ENCODE measurements at regions not wholly inside any gene's neighbourhood (a gene's known extent, or its start where the extent isn't known, plus 50 kb on each side); places are given as distances from the start of the nearest gene placed in this dataset.

DNA sequence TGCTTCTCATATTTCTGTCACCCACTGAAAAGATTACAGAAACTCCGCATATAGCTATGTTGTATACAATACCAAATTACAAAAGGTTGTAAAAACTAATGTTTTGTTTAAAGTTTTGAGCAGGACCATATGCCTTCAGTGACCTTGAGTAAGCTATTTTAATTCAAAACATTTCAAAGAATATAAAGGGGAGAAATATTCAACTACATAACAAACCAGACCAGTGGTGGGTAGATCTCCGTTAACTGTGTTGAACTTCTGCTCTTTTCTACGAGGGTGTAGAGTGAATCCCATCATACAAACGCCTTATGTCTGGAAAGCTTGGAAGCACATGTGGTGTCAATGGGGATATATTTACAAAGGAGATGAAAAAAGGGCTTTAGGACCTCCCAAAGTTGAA is 68.4 kb upstream of the NR2F2 start:
- H3K27me3 ChIP-seq (ENCODE audit: insufficient read depth, insufficient read length), result no peaks in the 10 kb centered on the region
- H3K36me3 ChIP-seq (ENCODE audit: insufficient read depth, insufficient read length, low read length), result no peaks in the 10 kb centered on the region
- H3K9ac ChIP-seq (ENCODE audit: insufficient read length, low read depth), result no peak overlapping the region
- H3K9me3 ChIP-seq (ENCODE audit: insufficient read depth, low read length), result no peaks in the 10 kb centered on the region
- no peak for DNase-seq (ENCODE audit: low read depth, low spot score)
- H3K4me3 ChIP-seq (ENCODE audit: insufficient read length, low read depth), result no peak overlapping the region
- TF ChIP-seq ZNF274 (IDR thresholded peaks at IDR 0.05; ENCODE audit: low read depth, low read length), result no peak
- no peak for TF ChIP-seq SUZ12 (IDR thresholded peaks at IDR 0.05; ENCODE audit: extremely low read depth, insufficient read depth, insufficient read length)
- TF ChIP-seq YY1 (IDR thresholded peaks at IDR 0.05; ENCODE audit: insufficient read depth, insufficient read length), result no peak
- H3K4me1 ChIP-seq (ENCODE audit: insufficient read depth, insufficient read length), result no peaks in the 10 kb centered on the region

DNA sequence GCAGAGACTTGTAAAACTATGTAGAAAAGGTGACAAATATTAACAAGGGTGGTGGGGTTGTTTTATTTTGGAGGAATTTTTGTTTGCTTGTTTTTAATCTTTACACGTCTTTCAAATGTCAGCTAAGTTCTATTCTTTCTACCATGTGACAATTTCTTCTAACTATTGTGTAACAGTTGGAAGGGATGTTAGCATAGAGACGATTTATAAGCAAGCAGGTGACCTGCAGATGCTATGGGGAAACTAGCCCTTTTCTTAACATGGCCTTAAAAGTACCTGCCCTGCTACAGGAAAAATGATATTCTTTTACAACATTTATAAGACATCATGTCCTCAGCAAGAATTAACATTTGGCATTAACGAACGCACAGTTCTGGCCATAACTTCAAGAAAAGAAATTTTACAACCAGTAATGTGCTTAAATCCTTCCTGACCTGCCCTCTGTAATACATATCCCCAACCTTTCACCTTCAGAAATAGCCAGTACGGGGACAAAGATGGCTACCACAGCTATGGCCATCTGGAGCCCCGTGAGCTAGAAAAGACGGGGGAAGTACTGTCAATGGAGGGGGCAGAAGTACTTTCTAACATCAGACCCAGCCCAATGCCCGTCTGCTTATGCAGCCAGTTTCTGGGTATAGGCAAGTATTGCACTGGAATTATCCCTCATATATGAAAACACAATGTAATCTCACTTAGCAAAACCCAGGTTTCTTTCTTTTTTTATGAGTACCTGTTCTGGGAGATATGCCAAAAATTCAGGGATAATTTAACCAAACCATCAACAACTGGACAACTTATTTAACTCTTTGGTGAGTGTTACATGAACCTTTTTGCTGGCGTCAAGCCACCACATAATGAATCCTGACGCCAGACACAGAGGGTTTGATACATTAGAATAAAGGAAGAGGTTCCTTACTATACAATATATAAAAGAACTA is 67.7 kb upstream of the NR2F2 start:
- no peaks in the 10 kb centered on the region for H3K4me1 ChIP-seq (ENCODE audit: insufficient read depth, insufficient read length)
- TF ChIP-seq ZNF274 (IDR thresholded peaks at IDR 0.05; ENCODE audit: low read depth, low read length) (no peak), SUZ12 (IDR thresholded peaks at IDR 0.05; ENCODE audit: extremely low read depth, insufficient read depth, insufficient read length) (no peak), YY1 (IDR thresholded peaks at IDR 0.05; ENCODE audit: insufficient read depth, insufficient read length) (no peak)

DNA sequence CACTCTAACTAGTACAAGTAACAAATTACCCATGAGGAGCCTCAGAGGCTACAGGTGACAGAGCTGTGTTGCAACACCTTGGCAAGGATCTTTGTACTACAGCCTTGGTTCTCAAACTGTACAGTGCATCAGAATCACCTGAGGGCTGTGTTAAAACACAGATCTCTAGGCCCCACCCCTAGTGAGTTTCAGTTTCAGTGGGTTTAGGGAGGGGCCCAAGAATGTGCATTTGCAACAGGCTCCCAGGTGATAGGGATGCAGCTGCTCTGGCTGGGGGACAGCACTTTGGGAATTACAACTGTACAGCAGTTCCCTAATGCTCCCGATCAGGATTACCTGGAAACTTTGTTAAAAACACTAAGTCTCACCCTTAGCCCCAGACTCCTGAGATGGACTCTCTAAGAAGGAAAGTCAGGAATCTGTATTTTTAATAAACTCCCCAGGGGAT is 66.1 kb upstream of the NR2F2 start:
- TF ChIP-seq ZNF274 (IDR thresholded peaks at IDR 0.05; ENCODE audit: low read depth, low read length), result no peak
- no peak for TF ChIP-seq SUZ12 (IDR thresholded peaks at IDR 0.05; ENCODE audit: extremely low read depth, insufficient read depth, insufficient read length)
- TF ChIP-seq YY1 (IDR thresholded peaks at IDR 0.05; ENCODE audit: insufficient read depth, insufficient read length), result no peak
- Histone ChIP-seq H3K9me3 (ENCODE audit: insufficient read depth, low read length) (no peaks in the 10 kb centered on the region), H3K36me3 (ENCODE audit: insufficient read depth, insufficient read length, low read length) (no peaks in the 10 kb centered on the region), H3K4me1 (ENCODE audit: insufficient read depth, insufficient read length) (no peaks in the 10 kb centered on the region), H3K9ac (ENCODE audit: insufficient read length, low read depth) (no peak overlapping the region), H3K27me3 (ENCODE audit: insufficient read depth, insufficient read length) (no peaks in the 10 kb centered on the region), H3K4me3 (ENCODE audit: insufficient read length, low read depth) (no peak overlapping the region)
- no peak for DNase-seq (ENCODE audit: low read depth, low spot score)

More for the DNA sequence above, 67.7 kb upstream of the NR2F2 start:
- Histone ChIP-seq H3K4me3 (ENCODE audit: insufficient read length, low read depth) (no peak overlapping the region), H3K27me3 (ENCODE audit: insufficient read depth, insufficient read length) (no peaks in the 10 kb centered on the region), H3K9ac (ENCODE audit: insufficient read length, low read depth) (no peak overlapping the region), H3K9me3 (ENCODE audit: insufficient read depth, low read length) (no peaks in the 10 kb centered on the region), H3K36me3 (ENCODE audit: insufficient read depth, insufficient read length, low read length) (no peaks in the 10 kb centered on the region)
- DNase-seq (ENCODE audit: low read depth, low spot score), result no peak

- DNase-seq (ENCODE audit: low read depth, low spot score), result no peak
- H3K9me3 ChIP-seq (ENCODE audit: insufficient read depth, low read length), result no peaks in the 10 kb centered on the region
- no peak for TF ChIP-seq YY1 (IDR thresholded peaks at IDR 0.05; ENCODE audit: insufficient read depth, insufficient read length)
- TF ChIP-seq ZNF274 (IDR thresholded peaks at IDR 0.05; ENCODE audit: low read depth, low read length), result no peak
- TF ChIP-seq SUZ12 (IDR thresholded peaks at IDR 0.05; ENCODE audit: extremely low read depth, insufficient read depth, insufficient read length), result no peak
- H3K4me1 ChIP-seq (ENCODE audit: insufficient read depth, insufficient read length), result no peaks in the 10 kb centered on the region
- H3K27me3 ChIP-seq (ENCODE audit: insufficient read depth, insufficient read length), result no peaks in the 10 kb centered on the region
- no peak overlapping the region for H3K9ac ChIP-seq (ENCODE audit: insufficient read length, low read depth)
- no peak overlapping the region for H3K4me3 ChIP-seq (ENCODE audit: insufficient read length, low read depth)
- H3K36me3 ChIP-seq (ENCODE audit: insufficient read depth, insufficient read length, low read length), result no peaks in the 10 kb centered on the region
Observed at GRCh38 chr15:96264801-96265515, 65.5 kb upstream of the NR2F2 start.

GRCh38 chr15:96266456-96266855 is 64.0 kb upstream of the NR2F2 start:
- Histone ChIP-seq H3K4me3 (ENCODE audit: insufficient read length, low read depth) (no peak overlapping the region), H3K36me3 (ENCODE audit: insufficient read depth, insufficient read length, low read length) (no peaks in the 10 kb centered on the region), H3K9me3 (ENCODE audit: insufficient read depth, low read length) (no peaks in the 10 kb centered on the region), H3K4me1 (ENCODE audit: insufficient read depth, insufficient read length) (no peaks in the 10 kb centered on the region), H3K27me3 (ENCODE audit: insufficient read depth, insufficient read length) (no peaks in the 10 kb centered on the region), H3K9ac (ENCODE audit: insufficient read length, low read depth) (no peak overlapping the region)
- TF ChIP-seq SUZ12 (IDR thresholded peaks at IDR 0.05; ENCODE audit: extremely low read depth, insufficient read depth, insufficient read length) (no peak), YY1 (IDR thresholded peaks at IDR 0.05; ENCODE audit: insufficient read depth, insufficient read length) (no peak), ZNF274 (IDR thresholded peaks at IDR 0.05; ENCODE audit: low read depth, low read length) (no peak)
- no peak for DNase-seq (ENCODE audit: low read depth, low spot score)

GRCh38 chr15:96267463-96267862 is 63.0 kb upstream of the NR2F2 start:
- TF ChIP-seq YY1 (IDR thresholded peaks at IDR 0.05; ENCODE audit: insufficient read depth, insufficient read length) (no peak), ZNF274 (IDR thresholded peaks at IDR 0.05; ENCODE audit: low read depth, low read length) (no peak), SUZ12 (IDR thresholded peaks at IDR 0.05; ENCODE audit: extremely low read depth, insufficient read depth, insufficient read length) (no peak)
- H3K4me3 ChIP-seq (ENCODE audit: insufficient read length, low read depth), result no peak overlapping the region
- no peak overlapping the region for H3K9ac ChIP-seq (ENCODE audit: insufficient read length, low read depth)
- no peaks in the 10 kb centered on the region for H3K4me1 ChIP-seq (ENCODE audit: insufficient read depth, insufficient read length)
- H3K36me3 ChIP-seq (ENCODE audit: insufficient read depth, insufficient read length, low read length), result no peaks in the 10 kb centered on the region
- H3K27me3 ChIP-seq (ENCODE audit: insufficient read depth, insufficient read length), result no peaks in the 10 kb centered on the region
- DNase-seq (ENCODE audit: low read depth, low spot score), result no peak
- no peaks in the 10 kb centered on the region for H3K9me3 ChIP-seq (ENCODE audit: insufficient read depth, low read length)
